Endothelial cell of umbilical vein (primary cell): ENCODE measurements at regions not wholly inside any gene's neighbourhood (a gene's known extent, or its start where the extent isn't known, plus 50 kb on each side); places are given as distances from the start of the nearest gene placed in this dataset.

Source experiments
- BruUV-seq: library from RNA; stranded (reverse); fragments of 400-500 nt; replicated peaks from 2 replicates; lab custom pipeline; 2021; lab: Mats Ljungman, UMichigan
- CTCF ChIA-PET: fragments of 300-600, 350-600 bp; sonication (Branson Sonifier 250); formaldehyde crosslinking; loops from one replicate; lab custom pipeline; 2021; ENCODE audit warnings: antibody characterized with exemption, inconsistent platforms; lab: Charles Lee
- POLR2A ChIA-PET: fragments of 300-600, 350-600 bp; sonication (Branson Sonifier 250); formaldehyde crosslinking; loops from one replicate; lab custom pipeline; 2021; ENCODE audit warnings: antibody characterized with exemption, inconsistent platforms; lab: Charles Lee
- DNase-seq: peaks from one replicate; pipeline ENCODE4 v3.0.0-alpha.2; 2011; ENCODE audit warnings: low read depth, low spot score
- FAIRE-seq: peaks from 2 replicates; lab custom pipeline; 2011; peaks lifted over from hg19 to GRCh38; lab: Jason Lieb, UNC
- H2AFZ ChIP-seq: 2 replicates; pipeline ENCODE4 v1.6.0; 2012; ENCODE audit warnings: low read depth, low read length, control low read depth, inconsistent platforms
- H3K27ac ChIP-seq: 2 replicates; pipeline ENCODE4 v1.5.1; 2011; ENCODE audit warnings: low read depth, mild to moderate bottlenecking, control low read depth, low read length, moderate library complexity; ENCODE audit not compliant: insufficient read depth
- H3K27me3 ChIP-seq, 2 experiments: 2 replicates each; pipeline versions ENCODE4 v1.6.0 to v1.6.1; 2011; ENCODE audit warnings: low read length in 2 of 2, mixed read lengths in 1 of 2; ENCODE audit not compliant: control insufficient read depth in 2 of 2, insufficient read depth in 2 of 2
- H3K36me3 ChIP-seq, 2 experiments: 2 replicates in 1 of 2; 3 replicates in 1 of 2; pipeline ENCODE4 v1.5.1; 2011; ENCODE audit warnings: low read length in 2 of 2, mild to moderate bottlenecking in 1 of 2, moderate library complexity in 1 of 2; ENCODE audit not compliant: control insufficient read depth in 2 of 2, insufficient read depth in 2 of 2; ENCODE audit errors: extremely low read depth in 1 of 2
- H3K4me1 ChIP-seq: 3 replicates; pipeline ENCODE4 v1.5.1; 2011; ENCODE audit warnings: mild to moderate bottlenecking, low read length; ENCODE audit not compliant: control insufficient read depth, insufficient read depth; ENCODE audit errors: extremely low read depth
- H3K4me2 ChIP-seq: 2 replicates; pipeline ENCODE4 v1.6.1; 2011; ENCODE audit warnings: low read length, control low read depth, mixed read lengths; ENCODE audit not compliant: insufficient read depth
- H3K4me3 ChIP-seq, 3 experiments: fragments of 200-600 bp in 1 of 3; sonication (generic), shearing (Covaris generic) in 1 of 3; replicated peaks in 1 of 3; 2 replicates each; pipeline ENCODE4 v1.5.1; 2011 to 2016; ENCODE audit warnings: control low read depth in 3 of 3, low read length in 3 of 3, mild to moderate bottlenecking in 2 of 3, inconsistent platforms in 1 of 3, low read depth in 1 of 3, moderate library complexity in 1 of 3; ENCODE audit not compliant: insufficient read depth in 1 of 3
- H3K79me2 ChIP-seq: 2 replicates; pipeline ENCODE4 v1.6.0; 2012; ENCODE audit warnings: low read length, inconsistent platforms; ENCODE audit not compliant: control insufficient read depth, insufficient read depth
- H3K9ac ChIP-seq: replicated peaks from 2 replicates; pipeline ENCODE3; 2011; ENCODE audit warnings: low read length, control low read depth; ENCODE audit not compliant: insufficient read depth; ENCODE audit errors: extremely low read depth
- H3K9me1 ChIP-seq: replicated peaks from 3 replicates; pipeline ENCODE4 v1.6.0; 2011; ENCODE audit warnings: mild to moderate bottlenecking, low read length; ENCODE audit not compliant: control insufficient read depth, insufficient read depth; ENCODE audit errors: extremely low read depth
- H3K9me3 ChIP-seq: replicated peaks from 2 replicates; pipeline ENCODE4 v1.5.1; 2012; ENCODE audit warnings: low read length, inconsistent platforms; ENCODE audit not compliant: control insufficient read depth, insufficient read depth
- H4K20me1 ChIP-seq: replicated peaks from 2 replicates; pipeline ENCODE3; 2011; ENCODE audit warnings: mild to moderate bottlenecking, low read length; ENCODE audit not compliant: control insufficient read depth, insufficient read depth; ENCODE audit errors: extremely low read depth
- EZH2 ChIP-seq: IDR thresholded peaks from 2 replicates; pipeline ENCODE4 v1.6.1; 2012; ENCODE audit warnings: borderline replicate concordance, low read depth, mild to moderate bottlenecking, moderate library complexity, low read length, inconsistent platforms; ENCODE audit not compliant: severe bottlenecking
- FOS ChIP-seq: IDR thresholded peaks from 2 replicates; pipeline ENCODE4 v1.6.1; 2011; ENCODE audit warnings: mild to moderate bottlenecking, low read length, moderate library complexity, borderline replicate concordance; ENCODE audit not compliant: insufficient read depth
- GATA2 ChIP-seq: IDR thresholded peaks from 2 replicates; pipeline ENCODE4 v1.7.0; 2011; ENCODE audit warnings: low read depth, mild to moderate bottlenecking, moderate library complexity, mixed read lengths, low read length; ENCODE audit not compliant: insufficient read length, insufficient read depth
- JUN ChIP-seq: IDR thresholded peaks from 2 replicates; pipeline ENCODE4 v1.6.1; 2011; ENCODE audit warnings: borderline replicate concordance, low read depth; ENCODE audit not compliant: insufficient read length, insufficient read depth
- MYC ChIP-seq: IDR thresholded peaks from one replicate; pipeline ENCODE4 v1.6.1; 2011; ENCODE audit warnings: mild to moderate bottlenecking, low read depth, low read length
- POLR2A ChIP-seq: IDR thresholded peaks from 2 replicates; pipeline ENCODE4 v1.6.1; 2012; ENCODE audit warnings: low read depth, mild to moderate bottlenecking, control low read depth, low read length
- POLR2AphosphoS5 ChIP-seq: IDR thresholded peaks from 2 replicates; pipeline ENCODE4 v1.6.1; 2012; ENCODE audit warnings: low read depth, mild to moderate bottlenecking, control low read depth, low read length, moderate library complexity; ENCODE audit not compliant: insufficient read depth
- dilution Hi-C: fragments of 300-500 bp; cut with MboI; formaldehyde crosslinking; loops from one replicate; pipeline ENCODE4 v1.15.0; 2019; ENCODE audit warnings: low sequenced_read_pairs; ENCODE audit not compliant: extremely low pct_ligation_motif_present
- intact Hi-C: fragments of 100-400 bp; cut with micrococcal nuclease; formaldehyde crosslinking; loops from one replicate; pipeline ENCODE4 v1.10.0; 2022
- TF ChIP-seq, protein P1 (sequence below), 2 donors: IDR thresholded peaks; 1 replicate in 1 of 2; 2 replicates in 1 of 2; pipeline ENCODE4 v1.5.1; 2011; ENCODE audit warnings: low read length in 2 of 2, mild to moderate bottlenecking in 2 of 2, moderate library complexity in 2 of 2, control low read depth in 1 of 2, inconsistent platforms in 1 of 2, low read depth in 1 of 2; ENCODE audit not compliant: insufficient read depth in 1 of 2; ENCODE audit errors: extremely low read depth in 1 of 2
- TF ChIP-seq, protein P2 (sequence below): IDR thresholded peaks from 2 replicates; pipeline ENCODE4 v1.6.1; 2011; ENCODE audit not compliant: insufficient read depth, insufficient read length

DNA sequence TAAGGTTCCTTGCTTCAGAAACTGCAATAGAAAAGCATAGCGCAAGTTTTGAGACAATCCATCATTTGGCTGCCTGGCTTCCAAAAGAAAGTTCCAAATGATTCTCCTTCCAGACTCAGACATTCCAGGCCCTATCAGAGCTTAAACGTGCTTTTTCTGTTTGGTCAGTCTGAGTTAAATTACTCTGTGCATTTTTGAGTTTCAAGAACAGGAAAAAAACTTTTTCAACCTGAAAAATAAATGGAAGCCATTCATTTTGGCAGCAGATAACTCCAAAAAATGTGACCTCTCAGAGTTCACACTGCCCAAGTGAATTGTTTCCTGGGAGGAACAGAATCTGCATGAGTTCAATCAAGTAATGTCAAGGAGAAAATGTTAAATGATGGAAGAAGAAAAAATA lies 354.2 kb downstream of the CXCL12 start:
- CTCF ChIA-PET: no interaction called here
- Histone ChIP-seq H3K9ac (no peak overlapping the region), H3K36me3 (no peaks in the 10 kb centered on the region), H3K4me2 (no peak overlapping the region), H3K9me3 (no peaks in the 10 kb centered on the region), H3K79me2 (no peaks in the 10 kb centered on the region), H2AFZ (no peak overlapping the region), H3K27ac (no peak overlapping the region), H3K4me1 (no peaks in the 10 kb centered on the region), H3K27me3 (no peaks in the 10 kb centered on the region), H3K9me1 (no peaks in the 10 kb centered on the region), H4K20me1 (no peaks in the 10 kb centered on the region), H3K4me3 (no peak overlapping the region)
- dilution Hi-C loops: no loop called here
- no peak for FAIRE-seq
- TF ChIP-seq POLR2AphosphoS5: no peak
- no peak for TF ChIP-seq MYC
- TF ChIP-seq POLR2A: no peak
- TF ChIP-seq, protein P1, sequence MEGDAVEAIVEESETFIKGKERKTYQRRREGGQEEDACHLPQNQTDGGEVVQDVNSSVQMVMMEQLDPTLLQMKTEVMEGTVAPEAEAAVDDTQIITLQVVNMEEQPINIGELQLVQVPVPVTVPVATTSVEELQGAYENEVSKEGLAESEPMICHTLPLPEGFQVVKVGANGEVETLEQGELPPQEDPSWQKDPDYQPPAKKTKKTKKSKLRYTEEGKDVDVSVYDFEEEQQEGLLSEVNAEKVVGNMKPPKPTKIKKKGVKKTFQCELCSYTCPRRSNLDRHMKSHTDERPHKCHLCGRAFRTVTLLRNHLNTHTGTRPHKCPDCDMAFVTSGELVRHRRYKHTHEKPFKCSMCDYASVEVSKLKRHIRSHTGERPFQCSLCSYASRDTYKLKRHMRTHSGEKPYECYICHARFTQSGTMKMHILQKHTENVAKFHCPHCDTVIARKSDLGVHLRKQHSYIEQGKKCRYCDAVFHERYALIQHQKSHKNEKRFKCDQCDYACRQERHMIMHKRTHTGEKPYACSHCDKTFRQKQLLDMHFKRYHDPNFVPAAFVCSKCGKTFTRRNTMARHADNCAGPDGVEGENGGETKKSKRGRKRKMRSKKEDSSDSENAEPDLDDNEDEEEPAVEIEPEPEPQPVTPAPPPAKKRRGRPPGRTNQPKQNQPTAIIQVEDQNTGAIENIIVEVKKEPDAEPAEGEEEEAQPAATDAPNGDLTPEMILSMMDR (IDR thresholded peaks at IDR 0.05; ENCODE audit: extremely low read depth in 1 of 2, insufficient read depth in 1 of 2, low read depth in 1 of 2, low read length in 2 of 2): no peak
- no peak for TF ChIP-seq JUN
- no peak for TF ChIP-seq EZH2
- TF ChIP-seq, protein P2, sequence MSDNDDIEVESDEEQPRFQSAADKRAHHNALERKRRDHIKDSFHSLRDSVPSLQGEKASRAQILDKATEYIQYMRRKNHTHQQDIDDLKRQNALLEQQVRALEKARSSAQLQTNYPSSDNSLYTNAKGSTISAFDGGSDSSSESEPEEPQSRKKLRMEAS: no peak
- TF ChIP-seq GATA2: no peak
- no peak for TF ChIP-seq FOS
- no TSS peak for BruUV-seq
- intact Hi-C loops: no loop called here
- POLR2A ChIA-PET: no interaction called here
- no peak for DNase-seq
